ENCODE measurements at regions not wholly inside any gene's neighbourhood (a gene's known extent, or its start where the extent isn't known, plus 50 kb on each side); places are given as distances from the start of the nearest gene placed in this dataset.

- H3K4me1 ChIP-seq (ENCODE audit: control insufficient read depth, insufficient read depth, low read length), result peaks cover 8% of the 10 kb centered on the region
- no peaks in the 10 kb centered on the region for H3K27me3 ChIP-seq (ENCODE audit: control insufficient read depth, insufficient read depth)
- 51% methylated on average over 25 of the region's 25 CpGs for WGBS
- H3K4me3 ChIP-seq (ENCODE audit: low read length), result peak overlapping the region; percentile 59
- H3K27ac ChIP-seq (ENCODE audit: low read length), result peak overlapping the region; percentile 93
- H3K9me3 ChIP-seq (ENCODE audit: control insufficient read depth, low read length), result no peaks in the 10 kb centered on the region
- intact Hi-C loops (cut with DNase I), result loop anchor here in 2 of 4 donors (5.0 to 10.0 kb wide), 4 partner anchors 125 to 280 kb away; partner anchors contain the start of genes MRPS6 (in 1 of the 2) and SLC5A3 (in 1 of the 2)
- DNase-seq, result peak; percentile 82 to 87 (median 86)
- peak; percentile 64 to 68 for ATAC-seq
Observed at GRCh38 chr21:34202553-34203372, 129.4 kb downstream of the MRPS6 start.

- ATAC-seq, result no peak
- H3K9me3 ChIP-seq (ENCODE audit: control insufficient read depth, low read length), result no peaks in the 10 kb centered on the region
- no peaks in the 10 kb centered on the region for H3K27me3 ChIP-seq (ENCODE audit: control insufficient read depth, insufficient read depth)
- intact Hi-C loops (cut with DNase I), result loop anchor here in 2 of 4 donors (5.0 to 10.0 kb wide), 4 partner anchors 127 to 282 kb away; partner anchors contain the start of genes MRPS6 (in 1 of the 2) and SLC5A3 (in 1 of the 2)
- 71% methylated on average over 11 of the region's 11 CpGs for WGBS
- no peak overlapping the region for H3K4me3 ChIP-seq (ENCODE audit: low read length)
- no peak overlapping the region for H3K27ac ChIP-seq (ENCODE audit: low read length)
- no peak for DNase-seq
- peaks cover 8% of the 10 kb centered on the region for H3K4me1 ChIP-seq (ENCODE audit: control insufficient read depth, insufficient read depth, low read length)
Observed at GRCh38 chr21:34203851-34204420, 130.6 kb downstream of the MRPS6 start.

GRCh38 chr21:34204481-34205439, 131.4 kb downstream of the MRPS6 start:
- intact Hi-C loops (cut with DNase I), result loop anchor here in 2 of 4 donors (5.0 to 10.0 kb wide), 4 partner anchors 127 to 282 kb away; partner anchors contain the start of genes MRPS6 (in 1 of the 2) and SLC5A3 (in 1 of the 2)
- Histone ChIP-seq H3K9me3 (ENCODE audit: control insufficient read depth, low read length) (no peaks in the 10 kb centered on the region), H3K27me3 (ENCODE audit: control insufficient read depth, insufficient read depth) (no peaks in the 10 kb centered on the region), H3K4me1 (ENCODE audit: control insufficient read depth, insufficient read depth, low read length) (peaks cover 5% of the 10 kb centered on the region), H3K27ac (ENCODE audit: low read length) (no peak overlapping the region), H3K4me3 (ENCODE audit: low read length) (no peak overlapping the region)
- DNase-seq, result no peak
- 82% methylated on average over 13 of the region's 13 CpGs for WGBS
- ATAC-seq, result no peak

- 86% methylated on average over 2 of the region's 2 CpGs for WGBS
- H3K27ac ChIP-seq (ENCODE audit: low read length), result no peak overlapping the region
- ATAC-seq, result no peak
Observed at GRCh38 chr21:34205811-34206571, 132.6 kb downstream of the MRPS6 start.

GRCh38 chr21:34213959-34214358, 140.6 kb downstream of the MRPS6 start:
- ATAC-seq (no peak), DNase-seq (no peak)
- Histone ChIP-seq H3K9me3 (ENCODE audit: control insufficient read depth, low read length) (no peaks in the 10 kb centered on the region), H3K4me3 (ENCODE audit: low read length) (no peak overlapping the region), H3K4me1 (ENCODE audit: control insufficient read depth, insufficient read depth, low read length) (peaks cover 1% of the 10 kb centered on the region), H3K27ac (ENCODE audit: low read length) (no peak overlapping the region), H3K27me3 (ENCODE audit: control insufficient read depth, insufficient read depth) (no peaks in the 10 kb centered on the region)
- intact Hi-C loops (cut with DNase I), result no loop called here

More at GRCh38 chr21:34205811-34206571, 132.6 kb downstream of the MRPS6 start:
- intact Hi-C loops (cut with DNase I), result loop anchor here in 1 of 4 donors (10.0 kb wide), 1 partner anchor 261 kb away; no protein-coding TSS in a partner anchor
- Histone ChIP-seq H3K9me3 (ENCODE audit: control insufficient read depth, low read length) (no peaks in the 10 kb centered on the region), H3K4me1 (ENCODE audit: control insufficient read depth, insufficient read depth, low read length) (peaks cover 5% of the 10 kb centered on the region), H3K4me3 (ENCODE audit: low read length) (no peak overlapping the region), H3K27me3 (ENCODE audit: control insufficient read depth, insufficient read depth) (no peaks in the 10 kb centered on the region)
- no peak for DNase-seq

- peak overlapping the region; percentile 45 for H3K27ac ChIP-seq (ENCODE audit: low read length)
- WGBS, result 42% methylated on average over 4 of the region's 4 CpGs
Observed at GRCh38 chr21:34215501-34215900, 142.1 kb downstream of the MRPS6 start.

GRCh38 chr21:34215911-34216717, 142.7 kb downstream of the MRPS6 start:
- H3K27me3 ChIP-seq (ENCODE audit: control insufficient read depth, insufficient read depth), result no peaks in the 10 kb centered on the region
- intact Hi-C loops (cut with DNase I), result no loop called here
- H3K4me3 ChIP-seq (ENCODE audit: low read length), result no peak overlapping the region
- ATAC-seq (peak; percentile 35 to 80), DNase-seq (peak in 1 of 3 donors; percentile 28)
- peaks cover 1% of the 10 kb centered on the region for H3K4me1 ChIP-seq (ENCODE audit: control insufficient read depth, insufficient read depth, low read length)
- H3K27ac ChIP-seq (ENCODE audit: low read length), result peak overlapping the region; percentile 26
- 31% methylated on average over 9 of the region's 9 CpGs for WGBS
- no peaks in the 10 kb centered on the region for H3K9me3 ChIP-seq (ENCODE audit: control insufficient read depth, low read length)

More at GRCh38 chr21:34215501-34215900, 142.1 kb downstream of the MRPS6 start:
- peaks cover 1% of the 10 kb centered on the region for H3K4me1 ChIP-seq (ENCODE audit: control insufficient read depth, insufficient read depth, low read length)
- ATAC-seq (no peak), DNase-seq (no peak)
- intact Hi-C loops (cut with DNase I), result no loop called here
- no peak overlapping the region for H3K4me3 ChIP-seq (ENCODE audit: low read length)
- no peaks in the 10 kb centered on the region for H3K9me3 ChIP-seq (ENCODE audit: control insufficient read depth, low read length)
- no peaks in the 10 kb centered on the region for H3K27me3 ChIP-seq (ENCODE audit: control insufficient read depth, insufficient read depth)

- WGBS, result 15% methylated on average over 2 of the region's 2 CpGs
- intact Hi-C loops (cut with DNase I), result no loop called here
- no peak for ATAC-seq
- Histone ChIP-seq H3K27me3 (ENCODE audit: control insufficient read depth, insufficient read depth) (no peaks in the 10 kb centered on the region), H3K27ac (ENCODE audit: low read length) (no peak overlapping the region), H3K4me3 (ENCODE audit: low read length) (no peak overlapping the region), H3K9me3 (ENCODE audit: control insufficient read depth, low read length) (no peaks in the 10 kb centered on the region), H3K4me1 (ENCODE audit: control insufficient read depth, insufficient read depth, low read length) (peaks cover 1% of the 10 kb centered on the region)
- no peak for DNase-seq
Observed at GRCh38 chr21:34216718-34217032, 143.3 kb downstream of the MRPS6 start.

GRCh38 chr21:34217263-34217662, 143.9 kb downstream of the MRPS6 start:
- Histone ChIP-seq H3K27me3 (ENCODE audit: control insufficient read depth, insufficient read depth) (no peaks in the 10 kb centered on the region), H3K9me3 (ENCODE audit: control insufficient read depth, low read length) (no peaks in the 10 kb centered on the region), H3K4me1 (ENCODE audit: control insufficient read depth, insufficient read depth, low read length) (peaks cover 1% of the 10 kb centered on the region), H3K4me3 (ENCODE audit: low read length) (no peak overlapping the region), H3K27ac (ENCODE audit: low read length) (no peak overlapping the region)
- 91% methylated on average over 3 of the region's 3 CpGs for WGBS
- intact Hi-C loops (cut with DNase I), result no loop called here
- ATAC-seq (no peak), DNase-seq (no peak)
